GM12864 (cell line): ENCODE measurements at regions not wholly inside any gene's neighbourhood (a gene's known extent, or its start where the extent isn't known, plus 50 kb on each side); places are given as distances from the start of the nearest gene placed in this dataset.

ENCODE experiments used
- DNase-seq: peaks from one replicate; pipeline ENCODE4 v3.0.0-alpha.2; 2011; ENCODE audit warnings: low read depth
- H3K4me3 ChIP-seq: 2 replicates; pipeline ENCODE4 v1.5.1; 2011; ENCODE audit warnings: mild to moderate bottlenecking, low read depth, low read length, control low read depth
- CTCF ChIP-seq: IDR thresholded peaks from 2 replicates; pipeline ENCODE4 v1.5.1; 2011; ENCODE audit warnings: low read depth, mild to moderate bottlenecking, moderate library complexity, low read length, control low read depth, inconsistent platforms; ENCODE audit errors: missing control alignments

- no peak for TF ChIP-seq CTCF
- no peak for DNase-seq
- no peak overlapping the region for H3K4me3 ChIP-seq
Observed at GRCh38 chr13:40149611-40150274, 494.3 kb downstream of the COG6 start.

- no peak for TF ChIP-seq CTCF
- no peak overlapping the region for H3K4me3 ChIP-seq
- no peak for DNase-seq
Observed at GRCh38 chr13:40151673-40152072, 496.2 kb downstream of the COG6 start.

GRCh38 chr13:40152145-40152544, 496.7 kb downstream of the COG6 start:
- no peak for DNase-seq
- H3K4me3 ChIP-seq, result no peak overlapping the region
- no peak for TF ChIP-seq CTCF

- no peak for DNase-seq
- no peak for TF ChIP-seq CTCF
Observed at GRCh38 chr13:40152922-40153321, 497.5 kb downstream of the COG6 start.

GRCh38 chr13:40153516-40153915, 498.1 kb downstream of the COG6 start:
- no peak for DNase-seq
- no peak for TF ChIP-seq CTCF
- H3K4me3 ChIP-seq, result no peak overlapping the region

More at GRCh38 chr13:40152922-40153321, 497.5 kb downstream of the COG6 start:
- H3K4me3 ChIP-seq, result no peak overlapping the region

GRCh38 chr13:40155201-40155600, 499.7 kb downstream of the COG6 start:
- DNase-seq, result no peak
- no peak overlapping the region for H3K4me3 ChIP-seq

More at GRCh38 chr13:40155201-40155600, 499.7 kb downstream of the COG6 start:
- TF ChIP-seq CTCF, result no peak
